ENCODE measurements at regions not wholly inside any gene's neighbourhood (a gene's known extent, or its start where the extent isn't known, plus 50 kb on each side); places are given as distances from the start of the nearest gene placed in this dataset.

GRCh38 chr2:63729362-63729761, 112.3 kb upstream of the UGP2 start:
- Mint-ChIP-seq H3K4me3 (no peak overlapping the region), H3K27ac (no peak overlapping the region), H3K27me3 (peaks cover 15% of the 10 kb centered on the region), H3K36me3 (ENCODE audit: low read depth) (no peaks in the 10 kb centered on the region), H3K4me1 (ENCODE audit: low read depth) (no peaks in the 10 kb centered on the region), H3K9me3 (no peaks in the 10 kb centered on the region)
- Histone ChIP-seq H3K9me3 (ENCODE audit: control insufficient read depth in 1 of 2, insufficient read depth in 1 of 2, low read length in 2 of 2) (no peaks in the 10 kb centered on the region), H3K4me3 (ENCODE audit: low read length) (no peak overlapping the region), H3K36me3 (ENCODE audit: insufficient read depth, low read length) (no peaks in the 10 kb centered on the region), H3K4me1 (ENCODE audit: insufficient read depth, low read length) (no peaks in the 10 kb centered on the region), H3K27ac (ENCODE audit: low read depth in 1 of 2, low read length in 2 of 2) (no peak overlapping the region), H3K27me3 (ENCODE audit: control insufficient read depth in 1 of 2, insufficient read depth in 2 of 2, low read length in 2 of 2) (no peaks in the 10 kb centered on the region)
- DNase-seq: no peak
- intact Hi-C loops (cut with DNase I, micrococcal nuclease): no loop called here
- no peak for TF ChIP-seq CTCF (IDR thresholded peaks at IDR 0.05)
- POLR2A ChIA-PET: no interaction called here
- CTCF ChIA-PET: no interaction called here
- no peak for ATAC-seq (ENCODE audit: poor library complexity)

- H3K9me3 ChIP-seq (ENCODE audit: control insufficient read depth in 1 of 2, insufficient read depth in 1 of 2, low read length in 2 of 2): no peaks in the 10 kb centered on the region
- POLR2A ChIA-PET: no interaction called here
- no peak for TF ChIP-seq CTCF (IDR thresholded peaks at IDR 0.05)
- H3K4me1 ChIP-seq (ENCODE audit: insufficient read depth, low read length): no peaks in the 10 kb centered on the region
- peaks cover 15% of the 10 kb centered on the region for H3K27me3 Mint-ChIP-seq
- intact Hi-C loops (cut with DNase I, micrococcal nuclease): no loop called here
- no peak overlapping the region for H3K4me3 ChIP-seq (ENCODE audit: low read length)
- CTCF ChIA-PET: no interaction called here
- DNase-seq: no peak
- H3K4me1 Mint-ChIP-seq (ENCODE audit: low read depth): no peaks in the 10 kb centered on the region
- H3K36me3 ChIP-seq (ENCODE audit: insufficient read depth, low read length): no peaks in the 10 kb centered on the region
- H3K27ac Mint-ChIP-seq: no peak overlapping the region
- H3K27me3 ChIP-seq (ENCODE audit: control insufficient read depth in 1 of 2, insufficient read depth in 2 of 2, low read length in 2 of 2): no peaks in the 10 kb centered on the region
- no peaks in the 10 kb centered on the region for H3K36me3 Mint-ChIP-seq (ENCODE audit: low read depth)
- no peak overlapping the region for H3K4me3 Mint-ChIP-seq
- H3K9me3 Mint-ChIP-seq: no peaks in the 10 kb centered on the region
- H3K27ac ChIP-seq (ENCODE audit: low read depth in 1 of 2, low read length in 2 of 2): no peak overlapping the region
- no peak for ATAC-seq (ENCODE audit: poor library complexity)
Observed at GRCh38 chr2:63729831-63730230, 111.9 kb upstream of the UGP2 start.

- Mint-ChIP-seq H3K4me3 (no peak overlapping the region), H3K9me3 (no peaks in the 10 kb centered on the region), H3K4me1 (ENCODE audit: low read depth) (no peaks in the 10 kb centered on the region), H3K27ac (no peak overlapping the region), H3K27me3 (peaks cover 5% of the 10 kb centered on the region), H3K36me3 (ENCODE audit: low read depth) (no peaks in the 10 kb centered on the region)
- POLR2A ChIA-PET: no interaction called here
- intact Hi-C loops (cut with DNase I, micrococcal nuclease): no loop called here
- no peak overlapping the region for H3K4me3 ChIP-seq (ENCODE audit: low read length)
- no peaks in the 10 kb centered on the region for H3K36me3 ChIP-seq (ENCODE audit: insufficient read depth, low read length)
- ATAC-seq (ENCODE audit: poor library complexity) (no peak), DNase-seq (no peak)
- no peaks in the 10 kb centered on the region for H3K27me3 ChIP-seq (ENCODE audit: control insufficient read depth in 1 of 2, insufficient read depth in 2 of 2, low read length in 2 of 2)
- no peak overlapping the region for H3K27ac ChIP-seq (ENCODE audit: low read depth in 1 of 2, low read length in 2 of 2)
- no peaks in the 10 kb centered on the region for H3K4me1 ChIP-seq (ENCODE audit: insufficient read depth, low read length)
- no peaks in the 10 kb centered on the region for H3K9me3 ChIP-seq (ENCODE audit: control insufficient read depth in 1 of 2, insufficient read depth in 1 of 2, low read length in 2 of 2)
- no peak for TF ChIP-seq CTCF (IDR thresholded peaks at IDR 0.05)
- CTCF ChIA-PET: interaction anchor here (0.9 kb wide), 1 partner anchor 126 kb away, joined by 3 read pairs; no protein-coding TSS in a partner anchor
Observed at GRCh38 chr2:63734510-63734909, 107.2 kb upstream of the UGP2 start.
